ENCODE measurements at regions not wholly inside any gene's neighbourhood (a gene's known extent, or its start where the extent isn't known, plus 50 kb on each side); places are given as distances from the start of the nearest gene placed in this dataset.

- intact Hi-C loops (cut with DNase I): no loop called here
- Histone ChIP-seq H3K9me3 (ENCODE audit: control insufficient read depth in 2 of 3, insufficient read depth in 1 of 3, low read length in 3 of 3) (no peaks in the 10 kb centered on the region), H3K9ac (ENCODE audit: low read length in 3 of 3) (no peak overlapping the region), H3K27ac (ENCODE audit: low read depth in 2 of 2, low read length in 2 of 2) (no peak overlapping the region), H3K4me3 (ENCODE audit: low read length in 3 of 3) (no peak overlapping the region), H3K4me1 (ENCODE audit: control insufficient read depth in 2 of 3, insufficient read depth in 2 of 3, low read depth in 1 of 3, low read length in 3 of 3) (no peaks in the 10 kb centered on the region), H3K36me3 (ENCODE audit: control insufficient read depth in 2 of 3, insufficient read depth in 3 of 3, low read length in 3 of 3) (no peaks in the 10 kb centered on the region), H3K27me3 (ENCODE audit: control insufficient read depth, insufficient read depth, low read length) (no peaks in the 10 kb centered on the region)
- TF ChIP-seq, protein P1, sequence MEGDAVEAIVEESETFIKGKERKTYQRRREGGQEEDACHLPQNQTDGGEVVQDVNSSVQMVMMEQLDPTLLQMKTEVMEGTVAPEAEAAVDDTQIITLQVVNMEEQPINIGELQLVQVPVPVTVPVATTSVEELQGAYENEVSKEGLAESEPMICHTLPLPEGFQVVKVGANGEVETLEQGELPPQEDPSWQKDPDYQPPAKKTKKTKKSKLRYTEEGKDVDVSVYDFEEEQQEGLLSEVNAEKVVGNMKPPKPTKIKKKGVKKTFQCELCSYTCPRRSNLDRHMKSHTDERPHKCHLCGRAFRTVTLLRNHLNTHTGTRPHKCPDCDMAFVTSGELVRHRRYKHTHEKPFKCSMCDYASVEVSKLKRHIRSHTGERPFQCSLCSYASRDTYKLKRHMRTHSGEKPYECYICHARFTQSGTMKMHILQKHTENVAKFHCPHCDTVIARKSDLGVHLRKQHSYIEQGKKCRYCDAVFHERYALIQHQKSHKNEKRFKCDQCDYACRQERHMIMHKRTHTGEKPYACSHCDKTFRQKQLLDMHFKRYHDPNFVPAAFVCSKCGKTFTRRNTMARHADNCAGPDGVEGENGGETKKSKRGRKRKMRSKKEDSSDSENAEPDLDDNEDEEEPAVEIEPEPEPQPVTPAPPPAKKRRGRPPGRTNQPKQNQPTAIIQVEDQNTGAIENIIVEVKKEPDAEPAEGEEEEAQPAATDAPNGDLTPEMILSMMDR (IDR thresholded peaks at IDR 0.05; ENCODE audit: borderline replicate concordance, extremely low read depth, insufficient read depth): no peak
- DNase-seq (no peak), FAIRE-seq (no peak)
Measured at GRCh38 chr12:74483057-74483456, 54.6 kb upstream of the ATXN7L3B start.

Measured in kidney (tissue), 13 donors.